WTC11 (cell line): ENCODE measurements at regions not wholly inside any gene's neighbourhood (a gene's known extent, or its start where the extent isn't known, plus 50 kb on each side); places are given as distances from the start of the nearest gene placed in this dataset.

Source experiments
- CBFB ChIP-seq: sonication (generic); formaldehyde crosslinking; IDR thresholded peaks from 2 replicates; pipeline ENCODE4 v1.8.1; 2022; ENCODE audit warnings: mild to moderate bottlenecking, low read depth, missing genetic modification reagents
- CTCF ChIP-seq: fragments of 200-600 bp; IDR thresholded peaks from 2 replicates; pipeline ENCODE4 v1.8.0; 2022; ENCODE audit warnings: antibody characterized with exemption
- ELF4 ChIP-seq: sonication (generic); formaldehyde crosslinking; IDR thresholded peaks from 2 replicates; pipeline ENCODE4 v1.8.1; 2022; ENCODE audit warnings: low read depth, mild to moderate bottlenecking, moderate library complexity, missing genetic modification reagents
- KAT7 ChIP-seq: sonication (generic); formaldehyde crosslinking; IDR thresholded peaks from 2 replicates; pipeline ENCODE4 v1.8.1; 2023; ENCODE audit warnings: missing genetic modification reagents, mild to moderate bottlenecking, borderline replicate concordance
- MLX ChIP-seq: sonication (generic); formaldehyde crosslinking; IDR thresholded peaks from 2 replicates; pipeline ENCODE4 v1.8.1; 2023; ENCODE audit warnings: mild to moderate bottlenecking, missing genetic modification reagents, moderate library complexity
- MXD4 ChIP-seq: fragments of 250-450 bp; sonication (Bioruptor Pico); IDR thresholded peaks from 2 replicates; pipeline ENCODE4 v1.8.0; 2021; ENCODE audit warnings: mild to moderate bottlenecking, moderate library complexity, borderline replicate concordance
- TCF7 ChIP-seq: sonication (generic); formaldehyde crosslinking; IDR thresholded peaks from 2 replicates; pipeline ENCODE4 v1.8.0; 2022; ENCODE audit warnings: mild to moderate bottlenecking, low read depth, missing genetic modification reagents, moderate library complexity
- ZMAT4 ChIP-seq: fragments of 250-450 bp; sonication (Bioruptor Pico); IDR thresholded peaks from 2 replicates; pipeline ENCODE4 v1.9.0; 2021; ENCODE audit warnings: mild to moderate bottlenecking
- TF ChIP-seq, protein P1 (sequence below): fragments of 250-450 bp; sonication (Bioruptor Pico); IDR thresholded peaks from 2 replicates; pipeline ENCODE4 v1.8.0; 2021; ENCODE audit warnings: mild to moderate bottlenecking
- TF ChIP-seq, protein P2 (sequence below): sonication (generic); formaldehyde crosslinking; IDR thresholded peaks from 2 replicates; pipeline ENCODE4 v1.8.1; 2023; ENCODE audit warnings: mild to moderate bottlenecking, missing genetic modification reagents, moderate library complexity
- TF ChIP-seq, protein P3 (sequence below): sonication (generic); formaldehyde crosslinking; IDR thresholded peaks from 2 replicates; pipeline ENCODE4 v1.8.1; 2022; ENCODE audit warnings: missing genetic modification reagents, borderline replicate concordance

DNA sequence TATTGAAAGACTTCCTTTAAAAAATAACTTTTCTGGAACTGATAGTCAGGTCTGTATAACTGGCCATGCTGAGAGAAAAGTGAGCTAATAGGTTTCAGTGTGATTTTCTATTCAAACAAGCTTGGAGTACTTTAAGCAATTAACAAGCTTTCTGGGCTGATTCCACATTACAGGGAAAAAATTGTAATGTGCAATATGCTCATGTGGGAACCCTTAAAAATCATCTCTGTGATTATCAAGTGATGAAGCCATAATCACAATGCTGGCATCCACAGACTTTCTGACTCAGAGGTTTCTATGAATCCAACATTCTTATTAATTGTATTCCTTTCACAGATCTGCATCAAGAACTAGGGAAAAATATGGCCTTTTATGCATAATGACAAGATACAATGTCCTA is 212.2 kb upstream of the ACO1 start:
- TF ChIP-seq, protein P1, sequence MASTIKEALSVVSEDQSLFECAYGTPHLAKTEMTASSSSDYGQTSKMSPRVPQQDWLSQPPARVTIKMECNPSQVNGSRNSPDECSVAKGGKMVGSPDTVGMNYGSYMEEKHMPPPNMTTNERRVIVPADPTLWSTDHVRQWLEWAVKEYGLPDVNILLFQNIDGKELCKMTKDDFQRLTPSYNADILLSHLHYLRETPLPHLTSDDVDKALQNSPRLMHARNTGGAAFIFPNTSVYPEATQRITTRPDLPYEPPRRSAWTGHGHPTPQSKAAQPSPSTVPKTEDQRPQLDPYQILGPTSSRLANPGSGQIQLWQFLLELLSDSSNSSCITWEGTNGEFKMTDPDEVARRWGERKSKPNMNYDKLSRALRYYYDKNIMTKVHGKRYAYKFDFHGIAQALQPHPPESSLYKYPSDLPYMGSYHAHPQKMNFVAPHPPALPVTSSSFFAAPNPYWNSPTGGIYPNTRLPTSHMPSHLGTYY: no peak
- no peak for TF ChIP-seq KAT7 (CRISPR knock-in tag)
- TF ChIP-seq CTCF: no peak
- TF ChIP-seq, protein P2, sequence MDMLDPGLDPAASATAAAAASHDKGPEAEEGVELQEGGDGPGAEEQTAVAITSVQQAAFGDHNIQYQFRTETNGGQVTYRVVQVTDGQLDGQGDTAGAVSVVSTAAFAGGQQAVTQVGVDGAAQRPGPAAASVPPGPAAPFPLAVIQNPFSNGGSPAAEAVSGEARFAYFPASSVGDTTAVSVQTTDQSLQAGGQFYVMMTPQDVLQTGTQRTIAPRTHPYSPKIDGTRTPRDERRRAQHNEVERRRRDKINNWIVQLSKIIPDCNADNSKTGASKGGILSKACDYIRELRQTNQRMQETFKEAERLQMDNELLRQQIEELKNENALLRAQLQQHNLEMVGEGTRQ: no peak
- no peak for TF ChIP-seq ELF4 (CRISPR knock-in tag)
- TF ChIP-seq CBFB (CRISPR knock-in tag): no peak
- TF ChIP-seq MLX (CRISPR knock-in tag): no peak
- no peak for TF ChIP-seq ZMAT4 (CRISPR knock-in tag)
- no peak for TF ChIP-seq TCF7 (CRISPR knock-in tag)
- TF ChIP-seq MXD4: no peak
- TF ChIP-seq, protein P3, sequence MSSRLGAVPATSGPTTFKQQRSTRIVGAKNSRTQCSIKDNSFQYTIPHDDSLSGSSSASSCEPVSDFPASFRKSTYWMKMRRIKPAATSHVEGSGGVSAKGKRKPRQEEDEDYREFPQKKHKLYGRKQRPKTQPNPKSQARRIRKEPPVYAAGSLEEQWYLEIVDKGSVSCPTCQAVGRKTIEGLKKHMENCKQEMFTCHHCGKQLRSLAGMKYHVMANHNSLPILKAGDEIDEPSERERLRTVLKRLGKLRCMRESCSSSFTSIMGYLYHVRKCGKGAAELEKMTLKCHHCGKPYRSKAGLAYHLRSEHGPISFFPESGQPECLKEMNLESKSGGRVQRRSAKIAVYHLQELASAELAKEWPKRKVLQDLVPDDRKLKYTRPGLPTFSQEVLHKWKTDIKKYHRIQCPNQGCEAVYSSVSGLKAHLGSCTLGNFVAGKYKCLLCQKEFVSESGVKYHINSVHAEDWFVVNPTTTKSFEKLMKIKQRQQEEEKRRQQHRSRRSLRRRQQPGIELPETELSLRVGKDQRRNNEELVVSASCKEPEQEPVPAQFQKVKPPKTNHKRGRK: no peak
